ENCODE measurements at regions not wholly inside any gene's neighbourhood (a gene's known extent, or its start where the extent isn't known, plus 50 kb on each side); places are given as distances from the start of the nearest gene placed in this dataset.

- TF ChIP-seq, protein P1, sequence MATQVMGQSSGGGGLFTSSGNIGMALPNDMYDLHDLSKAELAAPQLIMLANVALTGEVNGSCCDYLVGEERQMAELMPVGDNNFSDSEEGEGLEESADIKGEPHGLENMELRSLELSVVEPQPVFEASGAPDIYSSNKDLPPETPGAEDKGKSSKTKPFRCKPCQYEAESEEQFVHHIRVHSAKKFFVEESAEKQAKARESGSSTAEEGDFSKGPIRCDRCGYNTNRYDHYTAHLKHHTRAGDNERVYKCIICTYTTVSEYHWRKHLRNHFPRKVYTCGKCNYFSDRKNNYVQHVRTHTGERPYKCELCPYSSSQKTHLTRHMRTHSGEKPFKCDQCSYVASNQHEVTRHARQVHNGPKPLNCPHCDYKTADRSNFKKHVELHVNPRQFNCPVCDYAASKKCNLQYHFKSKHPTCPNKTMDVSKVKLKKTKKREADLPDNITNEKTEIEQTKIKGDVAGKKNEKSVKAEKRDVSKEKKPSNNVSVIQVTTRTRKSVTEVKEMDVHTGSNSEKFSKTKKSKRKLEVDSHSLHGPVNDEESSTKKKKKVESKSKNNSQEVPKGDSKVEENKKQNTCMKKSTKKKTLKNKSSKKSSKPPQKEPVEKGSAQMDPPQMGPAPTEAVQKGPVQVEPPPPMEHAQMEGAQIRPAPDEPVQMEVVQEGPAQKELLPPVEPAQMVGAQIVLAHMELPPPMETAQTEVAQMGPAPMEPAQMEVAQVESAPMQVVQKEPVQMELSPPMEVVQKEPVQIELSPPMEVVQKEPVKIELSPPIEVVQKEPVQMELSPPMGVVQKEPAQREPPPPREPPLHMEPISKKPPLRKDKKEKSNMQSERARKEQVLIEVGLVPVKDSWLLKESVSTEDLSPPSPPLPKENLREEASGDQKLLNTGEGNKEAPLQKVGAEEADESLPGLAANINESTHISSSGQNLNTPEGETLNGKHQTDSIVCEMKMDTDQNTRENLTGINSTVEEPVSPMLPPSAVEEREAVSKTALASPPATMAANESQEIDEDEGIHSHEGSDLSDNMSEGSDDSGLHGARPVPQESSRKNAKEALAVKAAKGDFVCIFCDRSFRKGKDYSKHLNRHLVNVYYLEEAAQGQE (IDR thresholded peaks at IDR 0.05; ENCODE audit: insufficient read depth in 1 of 2, low read depth in 2 of 2, low read length in 2 of 2): no peak
- TF ChIP-seq POLR2AphosphoS5 (IDR thresholded peaks at IDR 0.05; ENCODE audit: low read depth, low read length) (no peak), TAF1 (IDR thresholded peaks at IDR 0.05; ENCODE audit: borderline replicate concordance, insufficient read depth, low read length) (no peak), FOXP2 (optimal IDR thresholded peaks at IDR 0.05; ENCODE audit: borderline replicate concordance, extremely low read depth, extremely low read length, insufficient read depth) (no peak)
These were observed 1013.5 kb downstream of the KCNT2 start for GRCh38 chr1:195594773-195595172.
